HL-60 (cell line): ENCODE measurements at regions not wholly inside any gene's neighbourhood (a gene's known extent, or its start where the extent isn't known, plus 50 kb on each side); places are given as distances from the start of the nearest gene placed in this dataset.

ENCODE experiments used
- DNase-seq, 2 experiments: peaks; one replicate each; pipeline ENCODE4 v3.0.0-alpha.2; 2010 to 2020; ENCODE audit warnings: low read depth in 1 of 2, low spot score in 1 of 2
- H3K27ac ChIP-seq: fragments of 250-450 bp; sonication (Bioruptor Pico); replicated peaks from 2 replicates; pipeline ENCODE4 v1.5.1; 2020; ENCODE audit warnings: mild to moderate bottlenecking, moderate library complexity
- H3K27me3 ChIP-seq: fragments of 250-450 bp; sonication (Bioruptor Pico); 2 replicates; pipeline ENCODE4 v1.5.1; 2021; ENCODE audit warnings: mild to moderate bottlenecking, moderate library complexity; ENCODE audit not compliant: insufficient read depth, poor library complexity, severe bottlenecking
- H3K4me3 ChIP-seq: replicated peaks from 2 replicates; pipeline ENCODE4 v1.5.1; 2011; ENCODE audit warnings: mild to moderate bottlenecking, control low read depth, low read length; ENCODE audit not compliant: insufficient read depth
- GABPA ChIP-seq: IDR thresholded peaks from 2 replicates; pipeline ENCODE4 v1.6.1; 2012; ENCODE audit warnings: low read depth
- POLR2AphosphoS5 ChIP-seq: IDR thresholded peaks from 2 replicates; pipeline ENCODE4 v1.6.1; 2012; ENCODE audit warnings: low read depth
- SPI1 ChIP-seq: IDR thresholded peaks from 2 replicates; pipeline ENCODE4 v1.6.1; 2012; ENCODE audit warnings: low read depth, mild to moderate bottlenecking, borderline replicate concordance
- TF ChIP-seq, protein P1 (sequence below): IDR thresholded peaks from one replicate; pipeline ENCODE4 v1.5.1; 2011; ENCODE audit warnings: low read length, control low read depth, inconsistent platforms; ENCODE audit not compliant: insufficient read depth
- TF ChIP-seq, protein P2 (sequence below): IDR thresholded peaks from 2 replicates; pipeline ENCODE4 v1.6.1; 2012; ENCODE audit warnings: low read depth; ENCODE audit not compliant: insufficient replicate concordance

DNA sequence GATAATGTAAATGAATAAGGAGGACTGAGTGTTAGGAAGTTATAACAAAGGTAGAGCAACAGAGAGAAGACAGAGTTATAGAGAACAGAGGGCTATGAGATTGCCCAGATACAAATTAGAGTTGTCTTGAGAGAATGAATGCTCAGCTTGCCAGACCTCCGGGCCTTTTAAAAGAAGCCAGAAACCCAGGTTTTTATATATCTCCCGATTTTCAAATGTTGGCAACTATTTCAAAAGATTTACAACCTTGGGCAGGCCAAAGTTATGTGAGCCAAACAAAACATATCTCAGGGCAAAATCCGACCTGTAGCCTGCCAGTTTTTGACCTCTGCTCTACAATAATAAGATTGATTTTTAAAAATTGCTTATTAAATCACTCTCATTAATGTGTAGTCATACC, 573.1 kb upstream of the SLC10A2 start:
- no peak for TF ChIP-seq POLR2AphosphoS5
- TF ChIP-seq, protein P1, sequence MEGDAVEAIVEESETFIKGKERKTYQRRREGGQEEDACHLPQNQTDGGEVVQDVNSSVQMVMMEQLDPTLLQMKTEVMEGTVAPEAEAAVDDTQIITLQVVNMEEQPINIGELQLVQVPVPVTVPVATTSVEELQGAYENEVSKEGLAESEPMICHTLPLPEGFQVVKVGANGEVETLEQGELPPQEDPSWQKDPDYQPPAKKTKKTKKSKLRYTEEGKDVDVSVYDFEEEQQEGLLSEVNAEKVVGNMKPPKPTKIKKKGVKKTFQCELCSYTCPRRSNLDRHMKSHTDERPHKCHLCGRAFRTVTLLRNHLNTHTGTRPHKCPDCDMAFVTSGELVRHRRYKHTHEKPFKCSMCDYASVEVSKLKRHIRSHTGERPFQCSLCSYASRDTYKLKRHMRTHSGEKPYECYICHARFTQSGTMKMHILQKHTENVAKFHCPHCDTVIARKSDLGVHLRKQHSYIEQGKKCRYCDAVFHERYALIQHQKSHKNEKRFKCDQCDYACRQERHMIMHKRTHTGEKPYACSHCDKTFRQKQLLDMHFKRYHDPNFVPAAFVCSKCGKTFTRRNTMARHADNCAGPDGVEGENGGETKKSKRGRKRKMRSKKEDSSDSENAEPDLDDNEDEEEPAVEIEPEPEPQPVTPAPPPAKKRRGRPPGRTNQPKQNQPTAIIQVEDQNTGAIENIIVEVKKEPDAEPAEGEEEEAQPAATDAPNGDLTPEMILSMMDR = no peak
- TF ChIP-seq GABPA = no peak
- TF ChIP-seq SPI1 = no peak
- TF ChIP-seq, protein P2, sequence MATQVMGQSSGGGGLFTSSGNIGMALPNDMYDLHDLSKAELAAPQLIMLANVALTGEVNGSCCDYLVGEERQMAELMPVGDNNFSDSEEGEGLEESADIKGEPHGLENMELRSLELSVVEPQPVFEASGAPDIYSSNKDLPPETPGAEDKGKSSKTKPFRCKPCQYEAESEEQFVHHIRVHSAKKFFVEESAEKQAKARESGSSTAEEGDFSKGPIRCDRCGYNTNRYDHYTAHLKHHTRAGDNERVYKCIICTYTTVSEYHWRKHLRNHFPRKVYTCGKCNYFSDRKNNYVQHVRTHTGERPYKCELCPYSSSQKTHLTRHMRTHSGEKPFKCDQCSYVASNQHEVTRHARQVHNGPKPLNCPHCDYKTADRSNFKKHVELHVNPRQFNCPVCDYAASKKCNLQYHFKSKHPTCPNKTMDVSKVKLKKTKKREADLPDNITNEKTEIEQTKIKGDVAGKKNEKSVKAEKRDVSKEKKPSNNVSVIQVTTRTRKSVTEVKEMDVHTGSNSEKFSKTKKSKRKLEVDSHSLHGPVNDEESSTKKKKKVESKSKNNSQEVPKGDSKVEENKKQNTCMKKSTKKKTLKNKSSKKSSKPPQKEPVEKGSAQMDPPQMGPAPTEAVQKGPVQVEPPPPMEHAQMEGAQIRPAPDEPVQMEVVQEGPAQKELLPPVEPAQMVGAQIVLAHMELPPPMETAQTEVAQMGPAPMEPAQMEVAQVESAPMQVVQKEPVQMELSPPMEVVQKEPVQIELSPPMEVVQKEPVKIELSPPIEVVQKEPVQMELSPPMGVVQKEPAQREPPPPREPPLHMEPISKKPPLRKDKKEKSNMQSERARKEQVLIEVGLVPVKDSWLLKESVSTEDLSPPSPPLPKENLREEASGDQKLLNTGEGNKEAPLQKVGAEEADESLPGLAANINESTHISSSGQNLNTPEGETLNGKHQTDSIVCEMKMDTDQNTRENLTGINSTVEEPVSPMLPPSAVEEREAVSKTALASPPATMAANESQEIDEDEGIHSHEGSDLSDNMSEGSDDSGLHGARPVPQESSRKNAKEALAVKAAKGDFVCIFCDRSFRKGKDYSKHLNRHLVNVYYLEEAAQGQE = no peak
- Histone ChIP-seq H3K4me3 (no peak overlapping the region), H3K27ac (no peak overlapping the region), H3K27me3 (no peaks in the 10 kb centered on the region)
- no peak for DNase-seq

DNA sequence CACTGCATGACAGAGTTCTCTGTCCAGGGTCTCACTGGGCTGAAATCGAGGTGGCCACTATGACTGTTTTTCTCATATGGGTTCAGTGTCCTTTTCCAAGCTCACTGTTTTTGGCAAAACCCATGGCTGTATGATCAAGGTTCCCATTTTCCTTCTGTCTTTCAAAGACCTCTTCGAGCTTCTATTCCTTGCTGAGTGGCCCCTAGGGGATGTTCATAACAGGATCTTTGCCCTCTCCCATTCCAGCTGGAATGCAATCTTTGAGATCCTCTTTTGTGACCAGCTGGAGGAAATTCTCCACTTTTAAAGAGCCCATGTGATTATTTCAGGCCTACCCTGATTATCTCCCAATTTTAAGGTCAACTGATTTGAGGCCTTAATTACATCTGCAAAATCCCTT, 572.5 kb upstream of the SLC10A2 start:
- Histone ChIP-seq H3K27ac (no peak overlapping the region), H3K4me3 (no peak overlapping the region), H3K27me3 (no peaks in the 10 kb centered on the region)
- TF ChIP-seq GABPA = no peak
- no peak for TF ChIP-seq SPI1
- DNase-seq = no peak

DNA sequence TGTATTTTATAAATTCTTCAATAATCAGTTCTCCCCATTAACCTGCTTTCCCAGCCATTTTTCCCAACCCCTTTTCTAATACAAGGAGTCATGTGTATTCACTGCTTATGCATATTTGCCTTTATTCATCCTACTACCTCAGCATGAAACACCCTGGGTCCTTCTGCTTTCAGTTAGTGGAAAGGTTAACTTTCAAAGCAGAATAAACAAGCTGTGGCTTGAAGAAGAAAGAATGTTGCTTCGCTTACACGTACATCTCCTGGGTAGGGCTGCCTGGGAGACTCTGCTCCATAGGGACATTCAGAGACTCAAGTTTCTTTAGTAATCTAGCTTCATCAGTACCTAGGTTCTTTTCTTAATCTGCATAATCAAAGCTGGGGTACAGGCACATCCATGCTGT, 567.8 kb upstream of the SLC10A2 start:
- H3K27ac ChIP-seq = no peak overlapping the region
- H3K27me3 ChIP-seq = no peaks in the 10 kb centered on the region
- H3K4me3 ChIP-seq = no peak overlapping the region
- no peak for TF ChIP-seq GABPA
- TF ChIP-seq, protein P2 = no peak
- TF ChIP-seq, protein P1 = no peak
- no peak for TF ChIP-seq POLR2AphosphoS5
- TF ChIP-seq SPI1 = no peak
- DNase-seq = no peak

DNA sequence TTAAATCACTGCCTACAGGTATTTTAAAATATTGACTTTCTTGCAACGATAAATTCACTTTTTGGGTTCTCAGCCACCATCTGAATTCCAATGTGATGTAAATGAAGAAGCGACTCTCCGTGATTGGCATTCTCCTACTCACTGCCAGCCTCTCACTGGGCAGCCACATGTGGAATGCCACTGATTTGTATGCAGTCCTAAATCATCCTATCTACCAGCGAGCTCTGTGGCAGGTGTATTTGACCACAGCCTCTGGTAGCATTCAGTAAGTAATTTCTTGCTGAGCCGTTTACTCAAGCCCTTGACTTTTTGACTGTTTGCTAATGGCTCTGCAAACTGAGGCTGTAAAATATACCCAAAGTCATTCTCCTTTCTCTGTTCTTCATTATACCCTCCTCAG, 559.0 kb upstream of the SLC10A2 start:
- no peak for DNase-seq
- no peaks in the 10 kb centered on the region for H3K27me3 ChIP-seq
- no peak overlapping the region for H3K4me3 ChIP-seq
- no peak overlapping the region for H3K27ac ChIP-seq
- TF ChIP-seq, protein P1 = no peak
- TF ChIP-seq POLR2AphosphoS5 = no peak
- no peak for TF ChIP-seq SPI1
- no peak for TF ChIP-seq GABPA
